SK-N-SH (cell line): ENCODE measurements at regions not wholly inside any gene's neighbourhood (a gene's known extent, or its start where the extent isn't known, plus 50 kb on each side); places are given as distances from the start of the nearest gene placed in this dataset.

Experiments used
- CTCF ChIA-PET: fragments of 300-600, 350-600 bp; formaldehyde crosslinking; extraction: SDS; loops from one replicate; lab custom pipeline; 2021; lab: Yijun Ruan, JAX
- POLR2A ChIA-PET: fragments of 350-600 bp; sonication (Branson Sonifier 250); formaldehyde crosslinking; extraction: SDS; loops from one replicate; lab custom pipeline; 2020; ENCODE audit warnings: antibody characterized with exemption, inconsistent platforms; lab: Yijun Ruan, JAX
- DNase-seq: peaks from one replicate; pipeline ENCODE4 v3.0.0; 2012
- H2AFZ ChIP-seq: fragments of 200-600 bp; sonication (generic); 2 replicates; pipeline ENCODE4 v1.8.1; 2016; ENCODE audit warnings: antibody characterized with exemption, mild to moderate bottlenecking, low read depth
- H3F3A ChIP-seq: fragments of 200-600 bp; sonication (generic); replicated peaks from 2 replicates; pipeline ENCODE3; 2016; ENCODE audit warnings: antibody characterized with exemption, mild to moderate bottlenecking; ENCODE audit not compliant: insufficient read depth
- H3K27ac ChIP-seq, 2 experiments: fragments of 200-500 bp in 1 of 2; fragments of 200-600 bp in 1 of 2; sonication (Bioruptor generic) in 1 of 2; sonication (generic), shearing (Covaris generic) in 1 of 2; 2 replicates each; pipeline versions ENCODE4 v1.5.1 to v1.6.1; 2014 to 2016; ENCODE audit warnings: low read depth in 2 of 2, inconsistent platforms in 1 of 2, low read length in 1 of 2, mild to moderate bottlenecking in 1 of 2, mixed read lengths in 1 of 2
- H3K27me3 ChIP-seq: fragments of 200-600 bp; sonication (generic), shearing (Covaris generic); 2 replicates; pipeline ENCODE4 v1.6.1; 2016; ENCODE audit warnings: mixed run types; ENCODE audit not compliant: insufficient read depth
- H3K36me3 ChIP-seq, 2 experiments: fragments of 200-500 bp in 1 of 2; fragments of 200-600 bp in 1 of 2; sonication (Bioruptor generic) in 1 of 2; sonication (generic) in 1 of 2; replicated peaks in 1 of 2; 2 replicates each; pipeline versions ENCODE3 to v1.5.1; 2014 to 2016; ENCODE audit warnings: low read length in 1 of 2, mild to moderate bottlenecking in 1 of 2; ENCODE audit not compliant: insufficient read depth in 2 of 2, control insufficient read depth in 1 of 2
- H3K4me1 ChIP-seq, 2 experiments: fragments of 200-500 bp in 1 of 2; fragments of 200-600 bp in 1 of 2; sonication (Bioruptor generic) in 1 of 2; sonication (generic), shearing (Covaris generic) in 1 of 2; 2 replicates each; pipeline versions ENCODE4 v1.5.1 to v1.6.1; 2014 to 2016; ENCODE audit warnings: low read depth in 1 of 2, low read length in 1 of 2, mixed run types in 1 of 2; ENCODE audit not compliant: insufficient read depth in 2 of 2, control insufficient read depth in 1 of 2
- H3K4me2 ChIP-seq: fragments of 200-600 bp; sonication (generic), shearing (Covaris generic); 2 replicates; pipeline ENCODE4 v1.6.1; 2017; ENCODE audit warnings: mixed run types
- H3K4me3 ChIP-seq, 2 experiments: fragments of 200-500 bp in 1 of 2; fragments of 200-600 bp in 1 of 2; sonication (Bioruptor generic) in 1 of 2; sonication (generic), shearing (Covaris generic) in 1 of 2; 2 replicates each; pipeline versions ENCODE4 v1.5.1 to v1.8.1; 2014 to 2016; ENCODE audit warnings: low read depth in 2 of 2, inconsistent platforms in 1 of 2, low read length in 1 of 2, mild to moderate bottlenecking in 1 of 2, mixed read lengths in 1 of 2, moderate library complexity in 1 of 2
- H3K79me2 ChIP-seq: fragments of 200-600 bp; sonication (generic); 2 replicates; pipeline ENCODE4 v1.8.1; 2017; ENCODE audit warnings: mild to moderate bottlenecking; ENCODE audit not compliant: insufficient read depth
- H3K9ac ChIP-seq: fragments of 200-600 bp; sonication (generic); 2 replicates; pipeline ENCODE4 v1.6.1; 2017; ENCODE audit warnings: mixed run types
- H3K9me2 ChIP-seq: fragments of 200-600 bp; sonication (generic); 2 replicates; pipeline ENCODE4 v1.6.1; 2017; ENCODE audit warnings: mixed run types
- H3K9me3 ChIP-seq: fragments of 200-600 bp; sonication (generic); 2 replicates; pipeline ENCODE4 v1.6.1; 2017; ENCODE audit warnings: mixed run types, mild to moderate bottlenecking, moderate library complexity
- H4K20me1 ChIP-seq: fragments of 200-600 bp; sonication (generic); 2 replicates; pipeline ENCODE4 v1.6.1; 2017; ENCODE audit warnings: mild to moderate bottlenecking, mixed run types; ENCODE audit not compliant: insufficient read depth
- CTCF ChIP-seq: fragments of 200-600 bp; sonication (generic); IDR thresholded peaks from 2 replicates; pipeline ENCODE4 v1.6.1; 2017; ENCODE audit warnings: antibody characterized with exemption, mild to moderate bottlenecking, moderate library complexity
- EP300 ChIP-seq, 2 experiments: IDR thresholded peaks; 2 replicates each; pipeline versions ENCODE4 v1.4.0 to v1.6.1; 2012; ENCODE audit warnings: borderline replicate concordance in 1 of 2, low read depth in 1 of 2, low read length in 1 of 2
- EZH2phosphoT487 ChIP-seq: fragments of 200-600 bp; sonication (generic); IDR thresholded peaks from 2 replicates; pipeline ENCODE4 v1.6.1; 2017; ENCODE audit warnings: low read depth, mixed run types, mild to moderate bottlenecking, antibody characterized with exemption, moderate library complexity, borderline replicate concordance
- FOXM1 ChIP-seq: IDR thresholded peaks from 2 replicates; pipeline ENCODE4 v1.4.0; 2012; ENCODE audit warnings: low read depth, mild to moderate bottlenecking
- JUND ChIP-seq: IDR thresholded peaks from 2 replicates; pipeline ENCODE4 v1.4.0; 2012
- MXI1 ChIP-seq: IDR thresholded peaks from 2 replicates; pipeline ENCODE4 v1.6.1; 2012; ENCODE audit warnings: mild to moderate bottlenecking, low read depth, low read length, improper control_type of control experiment
- NFIC ChIP-seq: IDR thresholded peaks from 2 replicates; pipeline ENCODE4 v1.4.0; 2012; ENCODE audit warnings: borderline replicate concordance
- NRF1 ChIP-seq: IDR thresholded peaks from 2 replicates; pipeline ENCODE4 v1.6.1; 2012; ENCODE audit warnings: low read depth, mild to moderate bottlenecking, low read length
- RAD21 ChIP-seq: IDR thresholded peaks from 2 replicates; pipeline ENCODE4 v1.6.1; 2012; ENCODE audit warnings: mild to moderate bottlenecking, low read length
- REST ChIP-seq: IDR thresholded peaks from 2 replicates; pipeline ENCODE4 v1.6.1; 2012; ENCODE audit warnings: mild to moderate bottlenecking, low read depth, low read length, moderate library complexity
- RFX5 ChIP-seq: IDR thresholded peaks from 2 replicates; pipeline ENCODE4 v1.6.1; 2012; ENCODE audit warnings: mild to moderate bottlenecking, improper control_type of control experiment, low read length
- SMC3 ChIP-seq: IDR thresholded peaks from 2 replicates; pipeline ENCODE4 v1.6.1; 2012; ENCODE audit warnings: low read depth, low read length, improper control_type of control experiment
- ZBTB33 ChIP-seq: IDR thresholded peaks from 2 replicates; pipeline ENCODE4 v1.4.0; 2012; ENCODE audit warnings: low read depth, borderline replicate concordance
- WGBS: methylation state at CpG from one replicate; pipeline ENCODE4 v1.1.6; 2017; ENCODE audit warnings: low lambda C conversion rate; 5-methylcytosine and 5-hydroxymethylcytosine counted together

- Histone ChIP-seq H2AFZ (no peak overlapping the region), H3K27me3 (no peaks in the 10 kb centered on the region), H3K79me2 (no peaks in the 10 kb centered on the region), H3K9me3 (no peaks in the 10 kb centered on the region), H4K20me1 (no peaks in the 10 kb centered on the region), H3K4me3 (no peak overlapping the region), H3K4me2 (no peak overlapping the region), H3F3A (no peaks in the 10 kb centered on the region), H3K27ac (no peak overlapping the region), H3K4me1 (peaks cover 0 to 3% of the 10 kb centered on the region in 2 experiments; a peak in 1 of 4 replicates), H3K36me3 (no peaks in the 10 kb centered on the region), H3K9me2 (no peaks in the 10 kb centered on the region), H3K9ac (no peak overlapping the region)
- no peak for DNase-seq
- WGBS = 32% methylated on average over 10 of the region's 10 CpGs
- POLR2A ChIA-PET = no interaction called here
- CTCF ChIA-PET = no interaction called here
- TF ChIP-seq CTCF (no peak), ZBTB33 (no peak), JUND (no peak), RAD21 (no peak), NRF1 (no peak), NFIC (no peak), FOXM1 (no peak), REST (no peak), RFX5 (no peak), EP300 (IDR thresholded peaks at IDR 0.05; ENCODE audit: borderline replicate concordance in 1 of 2, low read depth in 1 of 2, low read length in 1 of 2) (no peak), EZH2phosphoT487 (no peak), SMC3 (no peak), MXI1 (no peak)
These were observed 448.1 kb upstream of the SMIM21 start for GRCh38 chr18:75875559-75875958.
